ENCODE measurements at regions not wholly inside any gene's neighbourhood (a gene's known extent, or its start where the extent isn't known, plus 50 kb on each side); places are given as distances from the start of the nearest gene placed in this dataset.

GRCh38 chr2:2638547-2639220 lies 307.6 kb upstream of the MYT1L start:
- DNase-seq (ENCODE audit: extremely low read depth in 1 of 4, low spot score in 3 of 4) (no peak), ATAC-seq (no peak), FAIRE-seq (no peak)
- Histone ChIP-seq H4K20me1 (replicated peaks; ENCODE audit: control insufficient read depth, insufficient read depth, low read length) (no peaks in the 10 kb centered on the region), H3K27me3 (ENCODE audit: control insufficient read depth in 2 of 2, insufficient read depth in 2 of 2, low read length in 2 of 2) (peaks cover 3 to 78% of the 10 kb centered on the region in 2 experiments; a peak in 4 of 5 replicates), H3K4me3 (no peak overlapping the region), H3K27ac (ENCODE audit: extremely low read depth, low read depth, low read length) (no peak overlapping the region), H3K4me1 (replicated peaks in 1 of 2; ENCODE audit: control insufficient read depth in 2 of 2, insufficient read depth in 2 of 2, low read length in 2 of 2) (no peaks in the 10 kb centered on the region), H3K4me2 (ENCODE audit: insufficient read depth, low read length) (no peak overlapping the region), H3K36me3 (ENCODE audit: control insufficient read depth, insufficient read depth, low read length) (no peaks in the 10 kb centered on the region), H2AFZ (ENCODE audit: low read depth, low read length) (no peak overlapping the region), H3K9ac (ENCODE audit: insufficient read depth in 1 of 2, low read depth in 2 of 2, low read length in 2 of 2) (no peak overlapping the region), H3K79me2 (ENCODE audit: control insufficient read depth, insufficient read depth, low read length) (no peaks in the 10 kb centered on the region), H3K9me3 (replicated peaks; ENCODE audit: control insufficient read depth, insufficient read depth, low read depth, low read length) (no peaks in the 10 kb centered on the region), H3K9me1 (ENCODE audit: control insufficient read depth, insufficient read depth, low read length) (no peaks in the 10 kb centered on the region)
- intact Hi-C loops (cut with micrococcal nuclease) = no loop called here
- ChIA-PET POLR2A (interaction anchor here (0.6 kb wide), 1 partner anchor 1619 kb away, joined by 4 read pairs; no protein-coding TSS in a partner anchor), CTCF (ENCODE audit: low intra/inter-chr PET ratio) (no interaction called here)
- no peak for TF ChIP-seq NR1H2 (CRISPR knock-in tag; IDR thresholded peaks at IDR 0.05)
- no peak for TF ChIP-seq HINFP (tag; conservative IDR thresholded peaks at IDR 0.05; ENCODE audit: low read depth)
- no peak for TF ChIP-seq TFAP4 (CRISPR knock-in tag; IDR thresholded peaks at IDR 0.05; ENCODE audit: borderline replicate concordance)
- no peak for TF ChIP-seq ZNF77 (CRISPR knock-in tag; IDR thresholded peaks at IDR 0.05)
- no peak for TF ChIP-seq CBX3 (IDR thresholded peaks at IDR 0.05; ENCODE audit: borderline replicate concordance in 1 of 2, low read length in 2 of 2)
- TF ChIP-seq COPS2 (conservative IDR thresholded peaks at IDR 0.05) = no peak
- no peak for TF ChIP-seq TAF1 (IDR thresholded peaks at IDR 0.05; ENCODE audit: control insufficient read depth, extremely low read depth, insufficient read depth, low read length, severe bottlenecking)
- TF ChIP-seq MYNN (IDR thresholded peaks at IDR 0.05) = no peak
- no peak for TF ChIP-seq MYNN (CRISPR knock-in tag; IDR thresholded peaks at IDR 0.05)
- no peak for TF ChIP-seq JUN (IDR thresholded peaks at IDR 0.05; ENCODE audit: borderline replicate concordance, low read depth, low read length)
- TF ChIP-seq JUN (CRISPR knock-in tag; IDR thresholded peaks at IDR 0.05; ENCODE audit: borderline replicate concordance) = no peak
- no peak for TF ChIP-seq ZNF584 (CRISPR knock-in tag; IDR thresholded peaks at IDR 0.05; ENCODE audit: low read depth)
- TF ChIP-seq ZNF431 (CRISPR knock-in tag; IDR thresholded peaks at IDR 0.05) = no peak
- no peak for TF ChIP-seq PHF20 (IDR thresholded peaks at IDR 0.05; ENCODE audit: partially characterized antibody)
- WGBS (ENCODE audit: insufficient coverage, low coverage, missing lambda C conversion rate) = 0% methylated on average over 11 of the region's 11 CpGs
- in situ Hi-C loops (cut with MboI) = no loop called here
- no TSS peak for BruUV-seq (replicated peaks)

All from K562 (cell line).